IMR-90 (cell line): ENCODE measurements at regions not wholly inside any gene's neighbourhood (a gene's known extent, or its start where the extent isn't known, plus 50 kb on each side); places are given as distances from the start of the nearest gene placed in this dataset.

Source experiments
- ATAC-seq: fragments of 200-7000 bp; cut with Tn5 transposase; 2 replicates; pipeline ENCODE4 v1.9.1; 2020; ENCODE audit warnings: low read depth, mild to moderate bottlenecking, moderate library complexity
- BruUV-seq: library from RNA; stranded (reverse); fragments of 400-500 nt; replicated peaks from 2 replicates; lab custom pipeline; 2021; lab: Mats Ljungman, UMichigan
- CTCF ChIA-PET: fragments of 300-600 bp; formaldehyde crosslinking; extraction: SDS; loops from one replicate; lab custom pipeline; 2021; ENCODE audit warnings: antibody characterized with exemption; lab: Yijun Ruan, JAX
- POLR2A ChIA-PET: fragments of 300-600 bp; sonication (Branson Sonifier 250); formaldehyde crosslinking; loops from one replicate; lab custom pipeline; 2022; ENCODE audit warnings: antibody characterized with exemption; ENCODE audit not compliant: unreplicated experiment; lab: Charles Lee
- DNase-seq: peaks from one replicate; pipeline ENCODE4 v3.0.0; 2013
- H2AFZ ChIP-seq: replicated peaks from 2 replicates; pipeline ENCODE3; 2013; ENCODE audit warnings: low read length, mild to moderate bottlenecking; ENCODE audit not compliant: poor library complexity
- H2AK5ac ChIP-seq: 2 replicates; pipeline ENCODE4 v1.6.1; 2013; ENCODE audit warnings: low read depth, low read length, inconsistent platforms
- H2AK9ac ChIP-seq: replicated peaks from 2 replicates; pipeline ENCODE3; 2013; ENCODE audit warnings: mild to moderate bottlenecking, low read depth, low read length, moderate library complexity; ENCODE audit not compliant: poor library complexity
- H2BK120ac ChIP-seq: 2 replicates; pipeline ENCODE4 v1.6.1; 2013; ENCODE audit warnings: low read depth, low read length, inconsistent platforms
- H2BK15ac ChIP-seq: 3 replicates; pipeline ENCODE4 v1.6.1; 2013; ENCODE audit warnings: low read depth, low read length, inconsistent platforms
- H2BK20ac ChIP-seq: 2 replicates; pipeline ENCODE4 v1.6.1; 2013; ENCODE audit warnings: low read depth, mild to moderate bottlenecking, inconsistent platforms, low read length, moderate library complexity
- H2BK5ac ChIP-seq: 2 replicates; pipeline ENCODE4 v1.6.1; 2013; ENCODE audit warnings: mild to moderate bottlenecking, low read depth, low read length, inconsistent platforms; ENCODE audit not compliant: poor library complexity, severe bottlenecking
- H3K14ac ChIP-seq: replicated peaks from 2 replicates; pipeline ENCODE4 v1.6.1; 2013; ENCODE audit warnings: low read depth, low read length, inconsistent platforms
- H3K18ac ChIP-seq: 2 replicates; pipeline ENCODE4 v1.6.1; 2013; ENCODE audit warnings: low read depth, low read length, control low read depth
- H3K23ac ChIP-seq: 2 replicates; pipeline ENCODE4 v1.6.1; 2013; ENCODE audit warnings: low read depth, low read length, inconsistent platforms
- H3K27ac ChIP-seq: 2 replicates; pipeline ENCODE4 v1.5.1; 2013; ENCODE audit warnings: mild to moderate bottlenecking, control low read depth, low read length; ENCODE audit not compliant: insufficient read depth
- H3K27me3 ChIP-seq: 2 replicates; pipeline ENCODE4 v1.6.1; 2013; ENCODE audit warnings: low read length; ENCODE audit not compliant: control insufficient read depth, insufficient read depth
- H3K36me3 ChIP-seq: 2 replicates; pipeline ENCODE4 v1.6.1; 2013; ENCODE audit warnings: low read length, mixed read lengths; ENCODE audit not compliant: control insufficient read depth, insufficient read depth
- H3K4ac ChIP-seq: 2 replicates; pipeline ENCODE4 v1.6.1; 2013; ENCODE audit warnings: low read depth, low read length, inconsistent platforms
- H3K4me1 ChIP-seq: 2 replicates; pipeline ENCODE4 v1.6.1; 2013; ENCODE audit warnings: low read length, mixed read lengths; ENCODE audit not compliant: control insufficient read depth, insufficient read depth
- H3K4me2 ChIP-seq: 2 replicates; pipeline ENCODE4 v1.6.1; 2013; ENCODE audit warnings: low read depth, mild to moderate bottlenecking, control low read depth, low read length, moderate library complexity
- H3K4me3 ChIP-seq: 2 replicates; pipeline ENCODE4 v1.5.1; 2013; ENCODE audit warnings: low read depth, mild to moderate bottlenecking, control low read depth, low read length, moderate library complexity; ENCODE audit not compliant: insufficient read depth
- H3K56ac ChIP-seq: 2 replicates; pipeline ENCODE4 v1.6.1; 2013; ENCODE audit warnings: low read length, inconsistent platforms; ENCODE audit not compliant: insufficient read depth; ENCODE audit errors: extremely low read depth
- H3K79me1 ChIP-seq, 2 experiments: 2 replicates each; pipeline ENCODE4 v1.6.1; 2013; ENCODE audit warnings: low read length in 2 of 2, inconsistent platforms in 1 of 2, low read depth in 1 of 2
- H3K9ac ChIP-seq: 2 replicates; pipeline ENCODE4 v1.6.1; 2013; ENCODE audit warnings: low read depth, low read length, control low read depth
- H3K9me1 ChIP-seq: 2 replicates; pipeline ENCODE4 v1.6.1; 2013; ENCODE audit warnings: low read length, inconsistent platforms; ENCODE audit not compliant: insufficient read depth
- H3K9me3 ChIP-seq: 2 replicates; pipeline ENCODE4 v1.6.1; 2013; ENCODE audit warnings: low read length; ENCODE audit not compliant: control insufficient read depth, insufficient read depth
- H4K20me1 ChIP-seq: 2 replicates; pipeline ENCODE4 v1.6.1; 2013; ENCODE audit warnings: low read length, inconsistent platforms; ENCODE audit not compliant: insufficient read depth
- H4K5ac ChIP-seq: 2 replicates; pipeline ENCODE4 v1.6.1; 2013; ENCODE audit warnings: mild to moderate bottlenecking, low read depth, low read length, control low read depth
- H4K8ac ChIP-seq, 2 experiments: 2 replicates each; pipeline ENCODE4 v1.6.1; 2013; ENCODE audit warnings: low read depth in 2 of 2, low read length in 2 of 2, control low read depth in 1 of 2, inconsistent platforms in 1 of 2
- H4K91ac ChIP-seq: 2 replicates; pipeline ENCODE4 v1.6.1; 2013; ENCODE audit warnings: low read depth, low read length, inconsistent platforms; ENCODE audit not compliant: insufficient read depth
- MAZ ChIP-seq: IDR thresholded peaks from 2 replicates; pipeline ENCODE4 v1.6.1; 2012; ENCODE audit warnings: low read depth, mild to moderate bottlenecking, low read length, improper control_type of control experiment, moderate library complexity, borderline replicate concordance
- MXI1 ChIP-seq: IDR thresholded peaks from 2 replicates; pipeline ENCODE4 v1.6.1; 2012; ENCODE audit warnings: low read depth, mild to moderate bottlenecking, low read length, moderate library complexity, borderline replicate concordance
- POLR2A ChIP-seq: IDR thresholded peaks from 2 replicates; pipeline ENCODE4 v1.6.1; 2012; ENCODE audit warnings: mild to moderate bottlenecking, low read depth, low read length
- WGBS, 2 experiments: methylation state at CpG; one replicate each; pipeline versions ENCODE4 v1.1.5 to v1.1.7; 2013; ENCODE audit warnings: missing lambda C conversion rate in 2 of 2; ENCODE audit not compliant: insufficient read length in 1 of 2; ENCODE audit errors: extremely low coverage in 2 of 2; 5-methylcytosine and 5-hydroxymethylcytosine counted together
- dilution Hi-C: fragments of 300-500 bp; cut with HindIII; formaldehyde crosslinking; loops from one replicate; pipeline ENCODE4 v1.14.3; 2018; ENCODE audit warnings: low sequenced_read_pairs; ENCODE audit not compliant: unreplicated experiment
- in situ Hi-C: fragments of 300-500 bp; cut with MboI; formaldehyde crosslinking; loops from 3 replicates; pipeline ENCODE4 v1.14.3; 2019; ENCODE audit warnings: low sequenced_read_pairs, inconsistent platforms, mixed read lengths
- intact Hi-C: fragments of 100-400 bp; cut with micrococcal nuclease; formaldehyde crosslinking; loops from 2 replicates; pipeline ENCODE4 v1.10.0; 2022
- TF ChIP-seq, protein P1 (sequence below): conservative IDR thresholded peaks from 2 replicates; pipeline ENCODE4 v1.5.1; 2012; ENCODE audit warnings: mild to moderate bottlenecking, low read depth, low read length, improper control_type of control experiment

DNA sequence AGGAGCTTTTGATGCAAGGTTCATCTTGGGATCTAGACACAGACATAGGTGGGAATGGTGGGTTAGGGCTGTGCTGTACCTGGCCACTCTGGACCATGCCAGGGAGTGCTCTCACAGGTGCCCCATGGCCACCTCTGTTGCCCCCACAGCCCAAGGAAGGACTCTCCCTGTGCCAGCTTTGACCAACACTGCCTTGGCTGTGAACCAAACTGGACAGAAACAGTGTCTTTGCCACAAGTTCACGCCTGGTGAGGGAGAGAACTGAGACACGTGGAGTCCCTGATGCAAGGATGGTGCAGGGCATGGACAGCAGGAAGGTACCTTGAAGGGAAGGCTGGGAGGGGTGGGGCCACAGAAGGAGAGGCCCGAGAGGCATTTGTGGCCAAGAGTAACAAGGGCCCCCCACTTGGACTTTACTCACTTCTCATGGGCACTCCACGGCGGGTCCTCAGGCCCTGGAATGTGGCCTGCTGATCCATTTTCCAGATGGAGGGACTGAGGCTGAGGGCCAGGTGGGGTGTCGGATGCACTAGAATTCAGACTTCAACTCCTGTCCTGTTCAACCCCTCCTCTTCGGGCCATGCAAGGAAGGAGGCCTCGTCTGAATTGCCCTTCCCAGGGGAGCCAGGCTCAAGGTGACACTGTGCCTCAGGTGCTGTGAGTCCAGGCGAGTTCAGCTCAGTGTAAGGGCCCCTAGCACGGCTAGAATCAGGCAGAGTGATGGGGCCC lies 103.3 kb downstream of the YTHDF1 start:
- Histone ChIP-seq H3K14ac (no peak overlapping the region), H2BK20ac (no peak overlapping the region), H4K8ac (no peak overlapping the region), H3K9ac (no peak overlapping the region), H4K20me1 (no peaks in the 10 kb centered on the region), H3K4ac (no peak overlapping the region), H3K27me3 (peaks cover 11% of the 10 kb centered on the region; the same call in 1 of the 2 replicates), H3K36me3 (no peaks in the 10 kb centered on the region), H2AFZ (no peak overlapping the region), H3K4me2 (no peak overlapping the region), H3K23ac (no peak overlapping the region), H3K56ac (no peak overlapping the region), H2BK5ac (no peak overlapping the region), H2AK9ac (no peak overlapping the region), H4K5ac (no peak overlapping the region), H3K27ac (no peak overlapping the region), H4K91ac (no peak overlapping the region), H2BK120ac (no peak overlapping the region), H3K9me1 (no peaks in the 10 kb centered on the region), H3K4me3 (no peak overlapping the region), H2AK5ac (no peak overlapping the region), H3K9me3 (no peaks in the 10 kb centered on the region; the same call in 1 of the 2 replicates), H3K4me1 (no peaks in the 10 kb centered on the region), H3K18ac (no peak overlapping the region), H3K79me1 (no peaks in the 10 kb centered on the region), H2BK15ac (no peak overlapping the region)
- in situ Hi-C loops = no loop called here
- ChIA-PET POLR2A (no interaction called here), CTCF (no interaction called here)
- intact Hi-C loops = no loop called here
- WGBS, 2 experiments = 13% methylated on average over 4 of the region's 10 CpGs; no CpG with 5 or more reads in 1 of the 2 experiments
- ATAC-seq (no peak), DNase-seq (no peak)
- TF ChIP-seq MXI1 = no peak
- no peak for TF ChIP-seq POLR2A
- TF ChIP-seq, protein P1, sequence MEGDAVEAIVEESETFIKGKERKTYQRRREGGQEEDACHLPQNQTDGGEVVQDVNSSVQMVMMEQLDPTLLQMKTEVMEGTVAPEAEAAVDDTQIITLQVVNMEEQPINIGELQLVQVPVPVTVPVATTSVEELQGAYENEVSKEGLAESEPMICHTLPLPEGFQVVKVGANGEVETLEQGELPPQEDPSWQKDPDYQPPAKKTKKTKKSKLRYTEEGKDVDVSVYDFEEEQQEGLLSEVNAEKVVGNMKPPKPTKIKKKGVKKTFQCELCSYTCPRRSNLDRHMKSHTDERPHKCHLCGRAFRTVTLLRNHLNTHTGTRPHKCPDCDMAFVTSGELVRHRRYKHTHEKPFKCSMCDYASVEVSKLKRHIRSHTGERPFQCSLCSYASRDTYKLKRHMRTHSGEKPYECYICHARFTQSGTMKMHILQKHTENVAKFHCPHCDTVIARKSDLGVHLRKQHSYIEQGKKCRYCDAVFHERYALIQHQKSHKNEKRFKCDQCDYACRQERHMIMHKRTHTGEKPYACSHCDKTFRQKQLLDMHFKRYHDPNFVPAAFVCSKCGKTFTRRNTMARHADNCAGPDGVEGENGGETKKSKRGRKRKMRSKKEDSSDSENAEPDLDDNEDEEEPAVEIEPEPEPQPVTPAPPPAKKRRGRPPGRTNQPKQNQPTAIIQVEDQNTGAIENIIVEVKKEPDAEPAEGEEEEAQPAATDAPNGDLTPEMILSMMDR = no peak
- no peak for TF ChIP-seq MAZ
- dilution Hi-C loops = no loop called here
- no TSS peak for BruUV-seq
